Esophagus muscularis mucosa (tissue), 4 donors: ENCODE measurements at regions not wholly inside any gene's neighbourhood (a gene's known extent, or its start where the extent isn't known, plus 50 kb on each side); places are given as distances from the start of the nearest gene placed in this dataset.

ENCODE experiments used
- EP300 ChIP-seq: sonication (generic); formaldehyde crosslinking; IDR thresholded peaks from one replicate; pipeline ENCODE4 v1.6.1; 2017; ENCODE audit warnings: antibody characterized with exemption
- POLR2A ChIP-seq: fragments of 450-650 bp; IDR thresholded peaks from one replicate; pipeline ENCODE4 v1.6.1; 2017; ENCODE audit warnings: antibody characterized with exemption, moderate library complexity, mild to moderate bottlenecking, low read depth
- POLR2AphosphoS5 ChIP-seq, 2 donors: sonication (generic); formaldehyde crosslinking; IDR thresholded peaks; one replicate each; pipeline ENCODE4 v1.6.1; 2017; ENCODE audit warnings: antibody characterized with exemption in 2 of 2
- TF ChIP-seq, protein P1 (sequence below), 3 experiments: fragments of 200-600 bp in 2 of 3; fragments of 450-650 bp in 1 of 3; sonication (generic) in 2 of 3; IDR thresholded peaks; one replicate each; pipeline ENCODE4 v1.5.1; 2017 to 2019; ENCODE audit warnings: antibody characterized with exemption in 3 of 3, mild to moderate bottlenecking in 2 of 3, moderate library complexity in 1 of 3

DNA sequence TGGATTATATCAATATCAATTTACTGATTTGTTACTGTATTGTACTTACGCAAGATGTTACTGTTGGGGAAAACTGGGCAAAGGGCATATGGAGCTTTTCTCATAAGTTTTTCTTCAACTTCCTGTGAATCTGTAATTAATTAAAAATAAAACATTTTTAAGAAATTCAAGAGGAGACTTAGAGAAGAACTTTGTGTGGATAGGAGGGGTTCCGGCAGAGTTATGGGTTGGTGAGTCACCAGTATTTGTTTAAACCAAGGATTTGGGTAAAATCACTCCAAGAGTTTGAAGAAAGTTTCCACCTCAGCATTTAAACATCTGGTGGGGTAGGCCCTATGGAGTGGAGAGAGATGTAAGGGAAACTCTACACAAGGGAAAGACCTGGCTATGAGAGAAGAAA lies 379.6 kb downstream of the TSHZ3 start:
- TF ChIP-seq, protein P1, sequence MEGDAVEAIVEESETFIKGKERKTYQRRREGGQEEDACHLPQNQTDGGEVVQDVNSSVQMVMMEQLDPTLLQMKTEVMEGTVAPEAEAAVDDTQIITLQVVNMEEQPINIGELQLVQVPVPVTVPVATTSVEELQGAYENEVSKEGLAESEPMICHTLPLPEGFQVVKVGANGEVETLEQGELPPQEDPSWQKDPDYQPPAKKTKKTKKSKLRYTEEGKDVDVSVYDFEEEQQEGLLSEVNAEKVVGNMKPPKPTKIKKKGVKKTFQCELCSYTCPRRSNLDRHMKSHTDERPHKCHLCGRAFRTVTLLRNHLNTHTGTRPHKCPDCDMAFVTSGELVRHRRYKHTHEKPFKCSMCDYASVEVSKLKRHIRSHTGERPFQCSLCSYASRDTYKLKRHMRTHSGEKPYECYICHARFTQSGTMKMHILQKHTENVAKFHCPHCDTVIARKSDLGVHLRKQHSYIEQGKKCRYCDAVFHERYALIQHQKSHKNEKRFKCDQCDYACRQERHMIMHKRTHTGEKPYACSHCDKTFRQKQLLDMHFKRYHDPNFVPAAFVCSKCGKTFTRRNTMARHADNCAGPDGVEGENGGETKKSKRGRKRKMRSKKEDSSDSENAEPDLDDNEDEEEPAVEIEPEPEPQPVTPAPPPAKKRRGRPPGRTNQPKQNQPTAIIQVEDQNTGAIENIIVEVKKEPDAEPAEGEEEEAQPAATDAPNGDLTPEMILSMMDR (IDR thresholded peaks at IDR 0.05), result no peak
- TF ChIP-seq POLR2A (no peak), POLR2AphosphoS5 (IDR thresholded peaks at IDR 0.05) (no peak), EP300 (no peak)
